ENCODE measurements at regions not wholly inside any gene's neighbourhood (a gene's known extent, or its start where the extent isn't known, plus 50 kb on each side); places are given as distances from the start of the nearest gene placed in this dataset.

DNA sequence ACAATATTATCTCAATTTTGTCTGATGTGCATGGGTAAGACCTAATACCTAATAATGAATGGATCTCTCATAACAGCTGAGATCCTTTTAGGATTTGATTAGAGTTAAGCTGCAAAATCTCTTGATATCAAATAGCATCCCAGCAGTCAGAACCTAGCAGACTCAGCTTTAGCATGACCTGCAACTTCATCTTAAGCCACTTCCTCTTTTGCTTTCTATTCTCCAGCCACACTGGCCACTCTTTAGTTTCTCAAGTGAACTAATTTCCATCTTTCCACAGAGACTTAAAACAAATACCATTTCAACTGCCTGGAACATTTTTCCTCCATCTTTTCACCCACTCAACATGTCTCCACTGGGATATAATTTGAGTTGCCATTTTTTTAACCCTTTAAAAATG is 1251.6 kb upstream of the ZEB2 start:
- DNase-seq (ENCODE audit: extremely low spot score, unreplicated experiment), result no peak
- TF ChIP-seq, protein P1, sequence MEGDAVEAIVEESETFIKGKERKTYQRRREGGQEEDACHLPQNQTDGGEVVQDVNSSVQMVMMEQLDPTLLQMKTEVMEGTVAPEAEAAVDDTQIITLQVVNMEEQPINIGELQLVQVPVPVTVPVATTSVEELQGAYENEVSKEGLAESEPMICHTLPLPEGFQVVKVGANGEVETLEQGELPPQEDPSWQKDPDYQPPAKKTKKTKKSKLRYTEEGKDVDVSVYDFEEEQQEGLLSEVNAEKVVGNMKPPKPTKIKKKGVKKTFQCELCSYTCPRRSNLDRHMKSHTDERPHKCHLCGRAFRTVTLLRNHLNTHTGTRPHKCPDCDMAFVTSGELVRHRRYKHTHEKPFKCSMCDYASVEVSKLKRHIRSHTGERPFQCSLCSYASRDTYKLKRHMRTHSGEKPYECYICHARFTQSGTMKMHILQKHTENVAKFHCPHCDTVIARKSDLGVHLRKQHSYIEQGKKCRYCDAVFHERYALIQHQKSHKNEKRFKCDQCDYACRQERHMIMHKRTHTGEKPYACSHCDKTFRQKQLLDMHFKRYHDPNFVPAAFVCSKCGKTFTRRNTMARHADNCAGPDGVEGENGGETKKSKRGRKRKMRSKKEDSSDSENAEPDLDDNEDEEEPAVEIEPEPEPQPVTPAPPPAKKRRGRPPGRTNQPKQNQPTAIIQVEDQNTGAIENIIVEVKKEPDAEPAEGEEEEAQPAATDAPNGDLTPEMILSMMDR (IDR thresholded peaks at IDR 0.05), result no peak
- no peaks in the 10 kb centered on the region for H3K9me3 Mint-ChIP-seq (ENCODE audit: unreplicated experiment)
- H3K4me3 Mint-ChIP-seq (ENCODE audit: unreplicated experiment), result no peak overlapping the region
- H3K36me3 Mint-ChIP-seq (ENCODE audit: unreplicated experiment), result no peaks in the 10 kb centered on the region
- H3K4me1 Mint-ChIP-seq (ENCODE audit: unreplicated experiment), result peaks cover 11% of the 10 kb centered on the region
- no peaks in the 10 kb centered on the region for H3K27me3 Mint-ChIP-seq (ENCODE audit: unreplicated experiment)
- H3K27ac Mint-ChIP-seq (ENCODE audit: unreplicated experiment), result no peak overlapping the region

DNA sequence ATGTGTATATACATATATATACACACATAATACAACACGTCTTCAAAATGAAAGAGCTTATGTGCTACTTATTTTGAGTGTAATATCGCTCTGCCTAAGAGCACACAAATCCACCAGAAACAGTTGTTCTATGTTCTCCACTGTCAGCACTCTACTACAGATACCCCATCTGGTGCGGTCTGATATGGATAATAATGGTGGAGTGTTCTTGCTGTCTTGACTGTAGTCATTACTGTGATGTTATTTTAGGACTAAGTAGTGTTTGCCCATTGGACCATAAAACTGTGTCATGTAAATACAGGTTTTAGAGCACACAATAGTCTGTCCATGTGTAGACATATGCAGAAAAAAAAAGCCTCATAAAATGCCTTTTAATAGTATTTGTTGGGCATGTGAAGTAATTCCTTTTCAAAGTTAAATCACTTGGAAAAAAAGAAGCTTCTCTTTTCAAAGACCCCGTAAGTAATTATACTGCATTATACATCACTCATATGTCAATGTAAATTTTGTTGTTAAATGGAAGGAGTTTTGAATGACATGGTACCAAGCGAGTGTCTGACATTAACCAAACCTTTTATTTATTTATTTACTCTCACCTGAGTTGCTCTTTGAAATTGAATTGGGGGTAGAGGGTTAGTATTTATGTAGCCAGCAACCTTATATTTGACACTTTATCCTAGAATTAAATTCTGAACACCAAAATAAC is 1249.2 kb upstream of the ZEB2 start:
- H3K9me3 Mint-ChIP-seq (ENCODE audit: unreplicated experiment), result peaks cover 4% of the 10 kb centered on the region
- TF ChIP-seq, protein P1 (IDR thresholded peaks at IDR 0.05), result no peak
- no peak overlapping the region for H3K4me3 Mint-ChIP-seq (ENCODE audit: unreplicated experiment)
- no peaks in the 10 kb centered on the region for H3K27me3 Mint-ChIP-seq (ENCODE audit: unreplicated experiment)
- peaks cover 5% of the 10 kb centered on the region for H3K4me1 Mint-ChIP-seq (ENCODE audit: unreplicated experiment)
- no peak for DNase-seq (ENCODE audit: extremely low spot score, unreplicated experiment)
- no peak overlapping the region for H3K27ac Mint-ChIP-seq (ENCODE audit: unreplicated experiment)
- H3K36me3 Mint-ChIP-seq (ENCODE audit: unreplicated experiment), result no peaks in the 10 kb centered on the region

- Mint-ChIP-seq H3K4me3 (ENCODE audit: unreplicated experiment) (no peak overlapping the region), H3K36me3 (ENCODE audit: unreplicated experiment) (no peaks in the 10 kb centered on the region), H3K4me1 (ENCODE audit: unreplicated experiment) (peaks cover 18% of the 10 kb centered on the region), H3K27me3 (ENCODE audit: unreplicated experiment) (no peaks in the 10 kb centered on the region), H3K27ac (ENCODE audit: unreplicated experiment) (no peak overlapping the region), H3K9me3 (ENCODE audit: unreplicated experiment) (peaks cover 4% of the 10 kb centered on the region)
- TF ChIP-seq, protein P1 (IDR thresholded peaks at IDR 0.05), result no peak
- DNase-seq (ENCODE audit: extremely low spot score, unreplicated experiment), result no peak
Observed at GRCh38 chr2:145765874-145766273, 1246.0 kb upstream of the ZEB2 start.

DNA sequence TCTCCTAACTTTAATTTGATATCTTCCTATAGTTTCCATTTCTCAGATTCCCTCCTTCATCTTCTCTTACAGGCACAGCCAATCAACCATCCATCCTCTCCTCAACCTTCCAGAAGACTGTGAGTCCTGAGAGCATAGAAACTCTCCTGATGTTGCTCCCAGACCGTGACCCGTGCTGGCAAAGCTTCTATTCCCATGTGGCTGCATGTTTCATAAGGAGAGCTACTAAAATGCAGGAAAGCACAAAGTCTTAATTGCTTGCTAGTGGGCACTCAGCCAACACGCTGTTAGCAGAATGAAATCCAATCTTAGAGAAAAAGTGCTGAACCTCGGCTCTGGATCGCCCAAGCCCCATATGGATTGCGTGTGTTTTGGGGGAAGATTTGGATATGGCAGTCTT is 1244.7 kb upstream of the ZEB2 start:
- H3K36me3 Mint-ChIP-seq (ENCODE audit: unreplicated experiment), result no peaks in the 10 kb centered on the region
- no peaks in the 10 kb centered on the region for H3K27me3 Mint-ChIP-seq (ENCODE audit: unreplicated experiment)
- TF ChIP-seq, protein P1 (IDR thresholded peaks at IDR 0.05), result no peak
- no peak overlapping the region for H3K27ac Mint-ChIP-seq (ENCODE audit: unreplicated experiment)
- no peak overlapping the region for H3K4me3 Mint-ChIP-seq (ENCODE audit: unreplicated experiment)
- peaks cover 4% of the 10 kb centered on the region for H3K9me3 Mint-ChIP-seq (ENCODE audit: unreplicated experiment)
- DNase-seq (ENCODE audit: extremely low spot score, unreplicated experiment), result no peak
- H3K4me1 Mint-ChIP-seq (ENCODE audit: unreplicated experiment), result peaks cover 29% of the 10 kb centered on the region

GRCh38 chr2:145760781-145761649 is 1241.1 kb upstream of the ZEB2 start:
- TF ChIP-seq, protein P1 (IDR thresholded peaks at IDR 0.05), result no peak
- Mint-ChIP-seq H3K4me1 (ENCODE audit: unreplicated experiment) (peaks cover 31% of the 10 kb centered on the region), H3K27ac (ENCODE audit: unreplicated experiment) (peak overlapping the region; percentile 64), H3K9me3 (ENCODE audit: unreplicated experiment) (peaks cover 4% of the 10 kb centered on the region), H3K4me3 (ENCODE audit: unreplicated experiment) (no peak overlapping the region), H3K36me3 (ENCODE audit: unreplicated experiment) (no peaks in the 10 kb centered on the region), H3K27me3 (ENCODE audit: unreplicated experiment) (no peaks in the 10 kb centered on the region)
- no peak for DNase-seq (ENCODE audit: extremely low spot score, unreplicated experiment)

All from osteocyte (in vitro differentiated cells).